Astrocyte (in vitro differentiated cells and primary cell): ENCODE measurements at regions not wholly inside any gene's neighbourhood (a gene's known extent, or its start where the extent isn't known, plus 50 kb on each side); places are given as distances from the start of the nearest gene placed in this dataset.

Experiments
- DNase-seq: peaks from one replicate; pipeline ENCODE4 v3.0.0-alpha.2; 2010; ENCODE audit warnings: low read depth
- FAIRE-seq: peaks from 2 replicates; lab custom pipeline; 2011; peaks lifted over from hg19 to GRCh38; lab: Jason Lieb, UNC
- H2AFZ ChIP-seq: 2 replicates; pipeline ENCODE4 v1.6.0; 2012; ENCODE audit warnings: low read depth, low read length, inconsistent platforms
- H3K27ac ChIP-seq: 2 replicates; pipeline ENCODE4 v1.5.1; 2011; ENCODE audit warnings: low read depth, low read length, inconsistent platforms
- H3K27me3 ChIP-seq: 2 replicates; pipeline ENCODE4 v1.6.0; 2011; ENCODE audit warnings: low read length, inconsistent platforms; ENCODE audit not compliant: insufficient read depth
- H3K36me3 ChIP-seq: 2 replicates; pipeline ENCODE4 v1.5.1; 2011; ENCODE audit warnings: low read length, inconsistent platforms; ENCODE audit not compliant: insufficient read depth
- H3K4me1 ChIP-seq: 2 replicates; pipeline ENCODE4 v1.5.1; 2011; ENCODE audit warnings: low read length, inconsistent platforms; ENCODE audit not compliant: insufficient read depth
- H3K4me2 ChIP-seq: 2 replicates; pipeline ENCODE4 v1.6.0; 2012; ENCODE audit warnings: low read length, inconsistent platforms
- H3K4me3 ChIP-seq: 2 replicates; pipeline ENCODE4 v1.5.1; 2011; ENCODE audit warnings: low read depth, mild to moderate bottlenecking, low read length, inconsistent platforms; ENCODE audit not compliant: insufficient read depth
- H3K79me2 ChIP-seq: 2 replicates; pipeline ENCODE4 v1.6.0; 2012; ENCODE audit warnings: mild to moderate bottlenecking, low read length, inconsistent platforms; ENCODE audit not compliant: insufficient read depth
- H3K9ac ChIP-seq: 2 replicates; pipeline ENCODE4 v1.6.0; 2012; ENCODE audit warnings: mild to moderate bottlenecking, low read length, inconsistent platforms
- H3K9me3 ChIP-seq: 2 replicates; pipeline ENCODE4 v1.5.1; 2012; ENCODE audit warnings: low read depth, mild to moderate bottlenecking, low read length, inconsistent platforms; ENCODE audit not compliant: insufficient read depth
- H4K20me1 ChIP-seq: 2 replicates; pipeline ENCODE4 v1.6.0; 2012; ENCODE audit warnings: low read length, inconsistent platforms; ENCODE audit not compliant: insufficient read depth
- H3K27ac Mint-ChIP-seq: one replicate; pipeline ENCODE4 v1.8.0; 2021; ENCODE audit warnings: mild to moderate bottlenecking, mixed read lengths; ENCODE audit not compliant: unreplicated experiment
- H3K27me3 Mint-ChIP-seq: one replicate; pipeline ENCODE4 v1.8.0; 2021; ENCODE audit warnings: low read depth, mixed read lengths; ENCODE audit not compliant: unreplicated experiment
- H3K36me3 Mint-ChIP-seq: one replicate; pipeline ENCODE4 v1.8.0; 2021; ENCODE audit warnings: low read depth, mixed read lengths; ENCODE audit not compliant: unreplicated experiment
- H3K4me1 Mint-ChIP-seq: one replicate; pipeline ENCODE4 v1.8.0; 2021; ENCODE audit warnings: low read depth, mixed read lengths; ENCODE audit not compliant: unreplicated experiment
- H3K4me3 Mint-ChIP-seq: one replicate; pipeline ENCODE4 v1.8.0; 2021; ENCODE audit warnings: mild to moderate bottlenecking, moderate library complexity, mixed read lengths; ENCODE audit not compliant: unreplicated experiment
- H3K9me3 Mint-ChIP-seq: one replicate; pipeline ENCODE4 v1.8.0; 2021; ENCODE audit warnings: mild to moderate bottlenecking, mixed read lengths; ENCODE audit not compliant: unreplicated experiment
- EZH2 ChIP-seq: IDR thresholded peaks from 2 replicates; pipeline ENCODE4 v1.6.1; 2012; ENCODE audit warnings: mild to moderate bottlenecking, low read length, inconsistent platforms; ENCODE audit not compliant: insufficient read depth
- TF ChIP-seq, protein P1 (sequence below): IDR thresholded peaks from 2 replicates; pipeline ENCODE4 v1.5.1; 2011; ENCODE audit warnings: low read depth, mild to moderate bottlenecking, inconsistent platforms, low read length, moderate library complexity; ENCODE audit not compliant: insufficient read depth

DNA sequence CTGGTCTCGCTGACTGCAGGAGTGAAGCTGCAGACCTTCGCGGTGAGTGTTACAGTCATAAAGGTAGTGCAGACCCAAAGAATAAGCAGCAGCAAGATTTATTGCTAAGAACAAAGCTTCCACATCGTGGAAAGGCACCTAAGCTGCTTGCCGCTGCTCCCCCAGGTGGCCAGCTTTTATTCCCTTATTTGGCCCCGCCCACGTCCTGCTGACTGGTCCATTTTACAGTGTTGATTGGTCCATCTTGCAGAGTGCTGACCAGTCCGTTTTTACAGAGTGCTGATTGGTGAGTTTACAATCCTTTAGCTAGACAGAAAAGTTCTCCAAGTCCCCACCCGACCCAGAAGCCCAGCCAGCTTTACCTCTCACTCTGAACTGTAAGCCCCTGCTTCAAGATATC, 227.8 kb downstream of the ABCC12 start:
- Mint-ChIP-seq H3K27ac (no peak overlapping the region), H3K27me3 (no peaks in the 10 kb centered on the region), H3K4me1 (peaks cover 12% of the 10 kb centered on the region), H3K36me3 (no peaks in the 10 kb centered on the region), H3K4me3 (no peak overlapping the region), H3K9me3 (peaks cover 6% of the 10 kb centered on the region)
- Histone ChIP-seq H2AFZ (no peak overlapping the region), H3K4me1 (no peaks in the 10 kb centered on the region), H3K79me2 (no peaks in the 10 kb centered on the region), H3K4me3 (no peak overlapping the region), H4K20me1 (no peaks in the 10 kb centered on the region), H3K27me3 (no peaks in the 10 kb centered on the region), H3K9ac (no peak overlapping the region), H3K4me2 (no peak overlapping the region), H3K9me3 (no peaks in the 10 kb centered on the region), H3K36me3 (no peaks in the 10 kb centered on the region), H3K27ac (no peak overlapping the region)
- TF ChIP-seq, protein P1, sequence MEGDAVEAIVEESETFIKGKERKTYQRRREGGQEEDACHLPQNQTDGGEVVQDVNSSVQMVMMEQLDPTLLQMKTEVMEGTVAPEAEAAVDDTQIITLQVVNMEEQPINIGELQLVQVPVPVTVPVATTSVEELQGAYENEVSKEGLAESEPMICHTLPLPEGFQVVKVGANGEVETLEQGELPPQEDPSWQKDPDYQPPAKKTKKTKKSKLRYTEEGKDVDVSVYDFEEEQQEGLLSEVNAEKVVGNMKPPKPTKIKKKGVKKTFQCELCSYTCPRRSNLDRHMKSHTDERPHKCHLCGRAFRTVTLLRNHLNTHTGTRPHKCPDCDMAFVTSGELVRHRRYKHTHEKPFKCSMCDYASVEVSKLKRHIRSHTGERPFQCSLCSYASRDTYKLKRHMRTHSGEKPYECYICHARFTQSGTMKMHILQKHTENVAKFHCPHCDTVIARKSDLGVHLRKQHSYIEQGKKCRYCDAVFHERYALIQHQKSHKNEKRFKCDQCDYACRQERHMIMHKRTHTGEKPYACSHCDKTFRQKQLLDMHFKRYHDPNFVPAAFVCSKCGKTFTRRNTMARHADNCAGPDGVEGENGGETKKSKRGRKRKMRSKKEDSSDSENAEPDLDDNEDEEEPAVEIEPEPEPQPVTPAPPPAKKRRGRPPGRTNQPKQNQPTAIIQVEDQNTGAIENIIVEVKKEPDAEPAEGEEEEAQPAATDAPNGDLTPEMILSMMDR = no peak
- TF ChIP-seq EZH2 = no peak
- DNase-seq (no peak), FAIRE-seq (no peak)

DNA sequence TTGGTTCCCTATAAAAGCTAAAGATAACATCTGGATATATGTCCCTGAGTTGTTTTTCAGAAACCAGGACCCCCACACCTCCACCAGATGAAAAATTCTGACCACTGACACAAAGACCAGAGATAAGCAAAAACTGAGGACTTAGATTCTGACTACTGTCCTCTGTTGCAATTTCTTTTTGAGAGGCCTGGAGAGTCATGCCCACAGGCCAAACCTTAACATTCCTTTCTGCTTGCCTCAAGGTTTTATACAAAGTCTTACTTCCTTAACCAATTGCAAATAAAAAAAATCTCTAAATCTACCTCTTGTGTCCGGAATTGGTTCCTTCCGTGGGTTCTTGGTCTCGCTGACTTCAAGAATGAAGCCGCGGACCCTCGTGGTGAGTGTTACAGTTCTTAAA, 228.5 kb downstream of the ABCC12 start:
- H3K36me3 ChIP-seq = no peaks in the 10 kb centered on the region
- H3K27me3 Mint-ChIP-seq = no peaks in the 10 kb centered on the region
- no peaks in the 10 kb centered on the region for H3K79me2 ChIP-seq
- H4K20me1 ChIP-seq = no peaks in the 10 kb centered on the region
- no peak overlapping the region for H3K4me3 ChIP-seq
- H3K4me1 Mint-ChIP-seq = peaks cover 12% of the 10 kb centered on the region
- no peaks in the 10 kb centered on the region for H3K4me1 ChIP-seq
- H3K9me3 ChIP-seq = no peaks in the 10 kb centered on the region
- no peaks in the 10 kb centered on the region for H3K27me3 ChIP-seq
- no peak for TF ChIP-seq EZH2
- TF ChIP-seq, protein P1 = no peak
- H3K9me3 Mint-ChIP-seq = peaks cover 4% of the 10 kb centered on the region
- peak; percentile 61 for DNase-seq
- peak overlapping the region; percentile 71 for H3K27ac Mint-ChIP-seq
- no peak overlapping the region for H3K4me2 ChIP-seq
- H3K9ac ChIP-seq = no peak overlapping the region
- H3K4me3 Mint-ChIP-seq = peak overlapping the region; percentile 14
- FAIRE-seq = no peak
- H3K27ac ChIP-seq = no peak overlapping the region
- no peaks in the 10 kb centered on the region for H3K36me3 Mint-ChIP-seq
- no peak overlapping the region for H2AFZ ChIP-seq

DNA sequence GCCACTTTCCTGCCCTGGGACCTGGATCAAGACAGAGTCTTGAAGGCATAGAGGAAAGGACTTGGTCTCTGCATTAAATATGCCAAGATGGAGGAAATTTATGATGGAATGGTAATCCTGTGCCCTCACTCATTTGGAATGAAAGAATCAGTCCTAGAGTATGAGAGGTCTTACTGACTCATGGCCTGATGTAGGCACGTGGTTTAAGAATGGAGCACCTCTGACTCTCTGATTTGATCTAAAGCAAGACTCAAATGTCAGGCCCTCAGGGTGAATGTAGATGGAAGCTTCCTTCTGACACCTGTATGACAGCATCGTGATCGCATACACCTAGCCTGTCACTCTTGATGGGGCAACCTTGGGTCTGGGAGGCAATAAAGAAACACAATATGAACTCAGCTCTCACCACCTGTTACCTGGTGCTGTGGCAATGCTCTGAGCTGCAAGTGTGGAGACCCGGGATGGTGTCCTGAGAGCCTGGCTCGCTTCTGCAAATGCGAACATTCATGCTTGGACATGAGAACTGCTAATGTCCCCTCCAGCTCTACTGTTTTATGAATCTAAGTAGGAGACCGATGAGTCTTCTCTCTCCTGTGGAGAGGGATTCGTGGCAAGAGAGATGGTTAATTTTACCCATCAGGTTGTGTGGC, 229.9 kb downstream of the ABCC12 start:
- H2AFZ ChIP-seq = no peak overlapping the region
- no peak for TF ChIP-seq EZH2
- TF ChIP-seq, protein P1 = no peak
- H3K36me3 ChIP-seq = no peaks in the 10 kb centered on the region
- no peaks in the 10 kb centered on the region for H4K20me1 ChIP-seq
- no peak overlapping the region for H3K9ac ChIP-seq
- no peaks in the 10 kb centered on the region for H3K79me2 ChIP-seq
- Mint-ChIP-seq H3K27me3 (no peaks in the 10 kb centered on the region), H3K4me3 (no peak overlapping the region), H3K27ac (no peak overlapping the region), H3K4me1 (peaks cover 12% of the 10 kb centered on the region), H3K9me3 (peaks cover 4% of the 10 kb centered on the region), H3K36me3 (no peaks in the 10 kb centered on the region)
- no peak overlapping the region for H3K4me3 ChIP-seq
- no peaks in the 10 kb centered on the region for H3K4me1 ChIP-seq
- FAIRE-seq (no peak), DNase-seq (peak; percentile 22)
- no peak overlapping the region for H3K27ac ChIP-seq
- no peak overlapping the region for H3K4me2 ChIP-seq
- H3K27me3 ChIP-seq = no peaks in the 10 kb centered on the region
- no peaks in the 10 kb centered on the region for H3K9me3 ChIP-seq
